Spleen (tissue), 7 donors: ENCODE measurements at regions not wholly inside any gene's neighbourhood (a gene's known extent, or its start where the extent isn't known, plus 50 kb on each side); places are given as distances from the start of the nearest gene placed in this dataset.

ENCODE experiments used
- POLR2A ChIP-seq, 3 donors: fragments of 450-650 bp; IDR thresholded peaks; one replicate each; pipeline ENCODE4 v1.5.1; 2017; ENCODE audit warnings: antibody characterized with exemption in 3 of 3, mild to moderate bottlenecking in 1 of 3
- TF ChIP-seq, protein P1 (sequence below), 11 experiments: fragments of 200-600 bp in 7 of 11; fragments of 450-650 bp in 4 of 11; sonication (generic) in 4 of 11; IDR thresholded peaks in 8 of 11; conservative IDR thresholded peaks in 3 of 11; 1 replicate in 7 of 11; 2 replicates in 4 of 11; pipeline versions ENCODE4 v1.4.0 to v1.8.0; 2016 to 2021; ENCODE audit warnings: antibody characterized with exemption in 11 of 11, inconsistent platforms in 4 of 11, mild to moderate bottlenecking in 1 of 11
- donor health status: DM: no; HTN: no; CAD: no; lungs with moderate emphysema.
- donor health status: DM: no; HTN: no; CAD: no.
- donor health status: DM: no; HTN: no; CAD: no.

- TF ChIP-seq, protein P1, sequence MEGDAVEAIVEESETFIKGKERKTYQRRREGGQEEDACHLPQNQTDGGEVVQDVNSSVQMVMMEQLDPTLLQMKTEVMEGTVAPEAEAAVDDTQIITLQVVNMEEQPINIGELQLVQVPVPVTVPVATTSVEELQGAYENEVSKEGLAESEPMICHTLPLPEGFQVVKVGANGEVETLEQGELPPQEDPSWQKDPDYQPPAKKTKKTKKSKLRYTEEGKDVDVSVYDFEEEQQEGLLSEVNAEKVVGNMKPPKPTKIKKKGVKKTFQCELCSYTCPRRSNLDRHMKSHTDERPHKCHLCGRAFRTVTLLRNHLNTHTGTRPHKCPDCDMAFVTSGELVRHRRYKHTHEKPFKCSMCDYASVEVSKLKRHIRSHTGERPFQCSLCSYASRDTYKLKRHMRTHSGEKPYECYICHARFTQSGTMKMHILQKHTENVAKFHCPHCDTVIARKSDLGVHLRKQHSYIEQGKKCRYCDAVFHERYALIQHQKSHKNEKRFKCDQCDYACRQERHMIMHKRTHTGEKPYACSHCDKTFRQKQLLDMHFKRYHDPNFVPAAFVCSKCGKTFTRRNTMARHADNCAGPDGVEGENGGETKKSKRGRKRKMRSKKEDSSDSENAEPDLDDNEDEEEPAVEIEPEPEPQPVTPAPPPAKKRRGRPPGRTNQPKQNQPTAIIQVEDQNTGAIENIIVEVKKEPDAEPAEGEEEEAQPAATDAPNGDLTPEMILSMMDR (IDR thresholded peaks at IDR 0.05 in 8 of 11, conservative IDR thresholded peaks at IDR 0.05 in 3 of 11): no peak
- TF ChIP-seq POLR2A (IDR thresholded peaks at IDR 0.05): no peak
Measured at GRCh38 chr12:42912367-42912766, 322.8 kb upstream of the PRICKLE1 start.
